CD4-positive, alpha-beta T cell treated with Interleukin-12 subunit alpha and Interleukin-12 subunit beta, for 1 hour (primary cell): ENCODE measurements at regions not wholly inside any gene's neighbourhood (a gene's known extent, or its start where the extent isn't known, plus 50 kb on each side); places are given as distances from the start of the nearest gene placed in this dataset.
"Not testable (repeated sequence)": the region's sequence is repeated elsewhere in the genome, so short reads cannot be mapped to it uniquely, and the experiment has no call there.

Experiments
- DNase-seq: peaks from one replicate; pipeline ENCODE4 v3.0.0-alpha.2; 2020

- peak; percentile 15 for DNase-seq
Measured at GRCh38 chr16:5207862-5208498, 110.4 kb upstream of the EEF2KMT start.

- no peak for DNase-seq
Measured at GRCh38 chr16:5207001-5207523, 109.5 kb upstream of the EEF2KMT start.

DNA sequence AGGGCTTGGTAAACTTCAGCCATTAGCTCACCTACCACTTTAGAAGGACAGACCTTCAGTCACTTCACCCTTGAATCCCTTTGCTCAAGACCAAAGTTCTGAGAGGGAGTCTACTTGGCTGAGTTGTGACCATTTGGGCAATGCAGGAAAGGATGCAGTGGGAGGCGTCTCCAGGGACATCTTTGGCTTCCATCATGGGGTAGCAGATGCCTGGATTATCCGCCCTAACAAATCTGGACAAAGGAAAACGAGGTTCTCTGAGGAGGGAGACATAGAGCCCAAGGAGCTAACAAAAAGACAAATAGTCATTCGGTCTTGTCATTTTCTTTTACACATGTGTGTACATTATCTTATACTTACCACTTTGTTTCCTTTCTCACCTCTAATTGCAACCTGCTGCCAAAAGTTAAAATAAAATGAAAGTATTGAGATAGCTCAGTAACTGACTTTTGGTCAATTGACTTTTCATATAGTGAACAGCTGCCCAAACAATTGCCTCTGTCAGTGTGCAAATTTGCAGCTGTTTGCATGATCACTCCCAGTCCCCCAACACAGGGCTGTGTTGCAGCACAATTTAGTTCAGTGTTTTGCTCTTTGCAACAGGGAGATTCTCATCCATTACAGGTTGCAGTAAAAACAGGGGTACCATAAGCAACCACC lies 108.9 kb upstream of the EEF2KMT start:
- DNase-seq, result no peak

- no peak for DNase-seq
Measured at GRCh38 chr16:5205361-5206040, 107.9 kb upstream of the EEF2KMT start.

DNA sequence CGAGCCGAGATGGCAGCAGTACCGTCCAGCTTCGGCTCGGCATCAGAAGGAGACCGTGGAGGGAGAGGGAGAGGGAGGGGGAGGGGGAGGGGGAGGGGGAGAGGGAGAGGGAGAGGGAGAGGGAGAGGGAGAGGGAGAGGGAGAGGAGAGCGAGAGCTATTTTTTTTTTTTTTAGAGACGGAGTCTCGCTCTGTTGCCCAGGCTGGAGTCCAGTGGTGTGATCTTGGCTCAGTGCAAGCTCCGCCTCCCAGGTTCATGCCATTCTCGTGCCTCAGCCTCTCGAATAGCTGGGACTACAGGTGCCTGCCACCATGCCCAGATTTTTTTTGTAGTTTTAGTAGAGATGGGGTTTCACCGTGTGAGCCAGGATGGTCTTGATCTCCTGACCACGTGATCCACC lies 106.1 kb upstream of the EEF2KMT start:
- DNase-seq, result not testable (repeated sequence)

DNA sequence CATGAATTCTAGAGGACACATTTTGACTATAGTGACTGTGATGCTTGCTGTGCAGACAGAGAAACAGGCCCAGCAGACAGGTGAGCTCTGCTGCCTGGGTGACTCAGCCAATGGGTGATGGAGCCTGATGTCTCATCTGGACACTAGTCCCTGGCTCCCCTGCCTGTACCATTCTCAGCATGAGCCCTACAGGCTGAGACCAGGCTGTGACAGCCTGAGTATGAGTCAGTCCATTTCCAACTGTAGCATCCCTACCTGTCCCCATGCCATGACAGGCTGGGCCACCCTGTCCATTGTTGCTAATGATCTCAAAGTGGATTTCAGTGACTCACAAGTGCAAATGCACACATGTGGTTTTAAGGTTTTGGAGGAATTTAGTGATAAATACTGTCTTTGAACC lies 102.5 kb upstream of the EEF2KMT start:
- no peak for DNase-seq

GRCh38 chr16:5196204-5196603 lies 98.6 kb upstream of the EEF2KMT start:
- DNase-seq, result no peak

- DNase-seq, result no peak
Measured at GRCh38 chr16:5193861-5194260, 96.3 kb upstream of the EEF2KMT start.

DNA sequence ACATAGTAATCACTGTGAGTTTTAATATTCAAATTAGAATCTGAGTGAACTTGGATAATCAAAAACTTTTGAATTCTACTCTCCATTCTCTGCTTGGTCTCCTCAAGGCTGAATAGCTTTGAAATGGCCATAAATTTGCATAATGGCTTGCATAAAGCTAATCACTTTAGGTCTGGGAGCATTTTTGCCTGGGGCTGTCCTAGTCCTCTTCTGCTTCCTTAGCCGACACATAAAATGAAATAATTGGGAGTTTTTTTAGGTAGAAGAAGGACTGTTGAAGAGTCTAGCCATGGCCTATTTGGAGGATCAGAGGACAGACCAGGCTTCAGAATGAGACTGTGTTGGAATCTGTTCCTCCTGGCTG lies 91.4 kb upstream of the EEF2KMT start:
- DNase-seq, result no peak

DNA sequence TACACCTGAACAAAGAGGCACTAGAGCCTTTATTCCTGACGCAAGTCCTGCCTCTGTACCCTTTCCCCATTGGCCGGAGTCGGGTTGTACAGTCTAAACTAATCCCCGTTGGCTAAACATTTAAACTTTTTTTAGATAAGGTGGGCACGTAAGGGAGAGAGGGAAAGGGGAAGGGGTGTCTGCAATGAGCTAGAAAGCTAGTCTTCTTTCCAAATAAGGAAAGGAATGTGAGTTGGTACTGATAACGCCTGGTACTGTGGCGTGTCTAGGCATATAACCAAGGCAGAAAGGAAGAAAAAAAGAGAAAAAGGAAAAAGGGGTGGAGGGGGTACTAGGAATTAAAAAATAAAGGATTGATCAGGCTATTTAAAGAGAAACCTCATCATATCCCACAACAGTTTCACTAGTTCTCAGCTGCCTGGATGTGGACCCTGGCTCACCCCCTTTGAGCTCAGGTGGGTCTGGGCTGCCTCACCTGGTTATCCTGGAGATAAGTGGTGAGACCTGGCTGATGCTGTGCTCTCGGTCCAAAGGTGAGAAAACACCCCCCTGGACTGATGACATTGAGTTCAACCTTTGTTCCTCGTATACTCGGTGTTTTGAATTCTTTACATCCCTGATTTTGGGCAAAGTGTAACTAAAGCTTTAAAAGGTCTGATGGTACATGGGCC lies 90.9 kb upstream of the EEF2KMT start:
- DNase-seq, result no peak

- no peak for DNase-seq
Measured at GRCh38 chr16:5187402-5187952, 89.9 kb upstream of the EEF2KMT start.

DNA sequence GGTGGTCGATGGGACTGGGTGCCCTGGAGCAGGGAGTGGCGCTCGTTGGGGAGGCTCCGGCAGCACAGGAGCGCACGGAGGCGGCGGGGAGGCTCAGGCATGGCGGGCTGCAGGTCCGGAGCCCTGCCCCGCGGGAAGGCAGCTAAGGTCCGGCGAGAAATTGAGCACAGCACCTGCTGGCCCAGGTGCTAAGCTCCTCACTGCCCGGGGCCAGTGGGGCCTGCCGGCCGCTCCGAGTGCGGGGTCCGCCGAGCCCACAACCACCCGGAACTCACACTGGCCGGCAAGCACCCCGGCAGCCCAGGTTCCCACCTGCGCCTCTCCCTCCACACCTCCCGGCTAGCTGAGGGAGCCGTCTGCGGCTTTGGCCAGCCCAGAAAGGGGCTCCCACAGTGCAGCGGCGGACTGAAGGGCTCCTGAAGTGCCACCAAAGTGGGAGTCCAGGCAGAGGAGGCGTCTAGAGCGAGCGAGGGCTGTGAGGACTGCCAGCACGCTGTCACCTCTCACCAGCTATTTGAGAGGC lies 88.8 kb upstream of the EEF2KMT start:
- DNase-seq, result no peak

GRCh38 chr16:5176505-5176904 lies 78.9 kb upstream of the EEF2KMT start:
- DNase-seq, result no peak

GRCh38 chr16:5175266-5175665 lies 77.7 kb upstream of the EEF2KMT start:
- no peak for DNase-seq

DNA sequence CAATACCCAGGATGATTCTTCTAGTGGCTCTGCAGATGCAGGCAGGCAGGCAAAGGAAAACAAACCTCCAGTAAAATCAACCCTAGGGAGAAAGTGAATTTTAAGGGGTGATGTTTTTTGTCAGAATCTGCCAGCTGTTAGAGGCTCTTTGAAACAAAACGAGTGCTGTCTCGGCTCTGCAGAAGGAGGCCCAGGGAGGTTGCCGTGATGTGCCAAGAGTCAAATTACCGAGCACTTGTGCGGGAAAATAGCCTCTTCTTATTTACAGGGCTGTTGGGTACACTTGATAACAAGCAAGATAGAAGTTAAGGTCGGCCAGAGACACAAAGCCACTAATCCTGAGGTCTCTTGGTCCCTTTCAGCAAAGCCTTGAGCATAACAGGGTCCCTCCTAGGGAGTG lies 68.9 kb upstream of the EEF2KMT start:
- DNase-seq, result no peak

GRCh38 chr16:5165429-5165828 lies 67.8 kb upstream of the EEF2KMT start:
- DNase-seq, result not testable (repeated sequence)

DNA sequence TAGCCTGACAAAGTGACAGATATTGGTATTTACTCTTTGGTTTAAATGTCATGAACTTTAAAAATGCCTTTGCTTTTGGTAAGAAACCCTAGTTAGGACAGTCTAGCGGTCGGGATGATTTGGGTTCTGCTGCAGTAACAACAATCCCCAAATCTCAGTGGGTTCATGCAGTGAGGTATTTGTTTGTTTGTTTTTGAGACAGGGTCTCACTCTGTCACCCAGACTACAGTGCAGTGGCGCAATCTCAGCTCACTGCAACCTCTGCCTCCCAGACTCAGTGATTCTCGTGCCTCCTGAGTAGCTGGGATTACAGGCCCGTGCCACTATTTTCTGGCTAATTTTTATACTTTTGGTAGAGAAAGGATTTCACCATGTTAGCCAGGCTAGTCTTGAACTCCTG lies 65.2 kb upstream of the EEF2KMT start:
- DNase-seq, result not testable (repeated sequence)

GRCh38 chr16:5161888-5162287 lies 64.3 kb upstream of the EEF2KMT start:
- DNase-seq, result not testable (repeated sequence)

DNA sequence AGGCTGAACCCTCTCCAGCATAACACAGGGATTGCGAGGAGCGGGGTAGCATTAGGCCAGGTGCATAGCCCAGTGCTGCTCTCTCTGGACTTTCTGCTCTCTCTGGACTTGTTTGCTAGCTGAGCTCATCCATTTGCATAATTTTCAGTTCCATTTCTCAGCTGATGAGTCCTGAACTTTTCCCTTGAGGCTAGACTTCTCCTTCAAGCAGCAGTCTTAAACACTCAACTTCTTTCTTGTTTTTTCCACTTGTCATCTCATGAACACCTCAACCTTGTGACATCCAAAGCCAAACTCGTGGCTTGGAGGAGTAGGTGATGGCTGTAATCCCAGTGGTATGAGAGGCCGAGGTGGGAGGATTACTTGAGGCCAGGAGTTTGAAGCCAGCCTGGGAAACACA lies 62.4 kb upstream of the EEF2KMT start:
- DNase-seq, result not testable (repeated sequence)

- DNase-seq, result not testable (repeated sequence)
Measured at GRCh38 chr16:5159537-5159936, 61.9 kb upstream of the EEF2KMT start.

GRCh38 chr16:5158494-5158893 lies 60.9 kb upstream of the EEF2KMT start:
- no peak for DNase-seq

- not testable (repeated sequence) for DNase-seq
Measured at GRCh38 chr16:5156486-5156885, 58.9 kb upstream of the EEF2KMT start.

- not testable (repeated sequence) for DNase-seq
Measured at GRCh38 chr16:5154006-5154405, 56.4 kb upstream of the EEF2KMT start.
